ENCODE measurements at regions not wholly inside any gene's neighbourhood (a gene's known extent, or its start where the extent isn't known, plus 50 kb on each side); places are given as distances from the start of the nearest gene placed in this dataset.

DNA sequence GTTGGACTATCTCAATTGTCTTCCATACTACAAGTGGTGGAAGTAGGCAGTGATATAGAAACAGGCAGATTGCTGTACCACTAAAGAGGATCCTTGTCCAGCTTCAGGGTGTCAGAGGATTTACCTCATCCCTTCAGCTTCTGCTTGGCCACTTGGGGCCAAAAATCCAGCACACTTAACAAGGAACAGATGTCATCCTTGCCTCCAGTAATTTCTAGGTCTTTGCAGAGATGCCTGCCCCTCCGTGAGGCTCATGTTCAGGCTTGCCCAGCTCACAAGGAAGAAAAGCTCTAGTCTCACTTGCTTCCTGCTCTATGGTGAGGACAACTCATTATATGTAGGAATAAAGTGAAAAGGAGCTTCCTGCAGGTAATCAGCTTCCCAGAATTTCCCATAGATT lies 510.3 kb downstream of the EPHA3 start:
- no peaks in the 10 kb centered on the region for H3K27me3 ChIP-seq (ENCODE audit: insufficient read depth, low read depth)
- CTCF ChIA-PET, result no interaction called here

DNA sequence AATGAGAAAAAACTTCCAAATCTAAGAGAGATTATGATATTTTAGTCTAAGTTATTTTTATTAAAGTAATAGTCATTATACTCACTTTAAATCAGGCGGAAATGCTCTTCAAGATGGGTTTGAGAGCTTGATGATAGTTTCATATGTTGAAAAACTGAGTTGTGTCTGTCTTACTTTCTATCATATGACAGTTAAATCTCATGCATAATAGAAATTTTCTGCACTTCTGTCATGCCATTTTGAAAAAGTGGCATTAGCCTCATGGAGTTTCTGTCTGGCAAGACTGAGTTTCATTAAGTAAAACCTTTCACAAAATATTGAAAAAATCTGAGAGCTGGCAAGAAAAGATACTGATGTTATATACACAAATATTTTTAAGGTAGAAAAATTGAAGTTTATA lies 511.8 kb downstream of the EPHA3 start:
- Histone ChIP-seq H3K27me3 (ENCODE audit: insufficient read depth, low read depth) (no peaks in the 10 kb centered on the region), H3K36me3 (ENCODE audit: low read depth) (no peaks in the 10 kb centered on the region), H4K20me1 (ENCODE audit: insufficient read depth) (no peaks in the 10 kb centered on the region), H3K27ac (no peak overlapping the region), H3K4me2 (no peak overlapping the region), H2AFZ (no peak overlapping the region), H3F3A (ENCODE audit: insufficient read depth, low read depth) (no peaks in the 10 kb centered on the region), H3K79me2 (ENCODE audit: low read depth) (no peaks in the 10 kb centered on the region), H3K9me3 (ENCODE audit: insufficient read depth, low read depth) (no peaks in the 10 kb centered on the region), H3K9me2 (ENCODE audit: insufficient read depth) (no peaks in the 10 kb centered on the region), H3K4me3 (no peak overlapping the region), H3K4me1 (replicated peaks; ENCODE audit: insufficient read depth) (no peaks in the 10 kb centered on the region)
- BruUV-seq (replicated peaks), result no TSS peak
- CTCF ChIA-PET, result no interaction called here
- POLR2A ChIA-PET (ENCODE audit: unreplicated experiment), result no interaction called here
- no peak for DNase-seq
- intact Hi-C loops (cut with micrococcal nuclease; ENCODE audit: unreplicated experiment), result no loop called here
- TF ChIP-seq, protein P1, sequence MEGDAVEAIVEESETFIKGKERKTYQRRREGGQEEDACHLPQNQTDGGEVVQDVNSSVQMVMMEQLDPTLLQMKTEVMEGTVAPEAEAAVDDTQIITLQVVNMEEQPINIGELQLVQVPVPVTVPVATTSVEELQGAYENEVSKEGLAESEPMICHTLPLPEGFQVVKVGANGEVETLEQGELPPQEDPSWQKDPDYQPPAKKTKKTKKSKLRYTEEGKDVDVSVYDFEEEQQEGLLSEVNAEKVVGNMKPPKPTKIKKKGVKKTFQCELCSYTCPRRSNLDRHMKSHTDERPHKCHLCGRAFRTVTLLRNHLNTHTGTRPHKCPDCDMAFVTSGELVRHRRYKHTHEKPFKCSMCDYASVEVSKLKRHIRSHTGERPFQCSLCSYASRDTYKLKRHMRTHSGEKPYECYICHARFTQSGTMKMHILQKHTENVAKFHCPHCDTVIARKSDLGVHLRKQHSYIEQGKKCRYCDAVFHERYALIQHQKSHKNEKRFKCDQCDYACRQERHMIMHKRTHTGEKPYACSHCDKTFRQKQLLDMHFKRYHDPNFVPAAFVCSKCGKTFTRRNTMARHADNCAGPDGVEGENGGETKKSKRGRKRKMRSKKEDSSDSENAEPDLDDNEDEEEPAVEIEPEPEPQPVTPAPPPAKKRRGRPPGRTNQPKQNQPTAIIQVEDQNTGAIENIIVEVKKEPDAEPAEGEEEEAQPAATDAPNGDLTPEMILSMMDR (conservative IDR thresholded peaks at IDR 0.05), result no peak
- TF ChIP-seq EZH2 (IDR thresholded peaks at IDR 0.05; ENCODE audit: low read depth), result no peak

More for the DNA sequence above, 510.3 kb downstream of the EPHA3 start:
- Histone ChIP-seq H4K20me1 (ENCODE audit: insufficient read depth) (no peaks in the 10 kb centered on the region), H3K36me3 (ENCODE audit: low read depth) (no peaks in the 10 kb centered on the region), H3K27ac (no peak overlapping the region), H3F3A (ENCODE audit: insufficient read depth, low read depth) (no peaks in the 10 kb centered on the region), H2AFZ (no peak overlapping the region), H3K79me2 (ENCODE audit: low read depth) (no peaks in the 10 kb centered on the region), H3K4me3 (no peak overlapping the region), H3K4me1 (replicated peaks; ENCODE audit: insufficient read depth) (no peaks in the 10 kb centered on the region), H3K9me2 (ENCODE audit: insufficient read depth) (no peaks in the 10 kb centered on the region), H3K9me3 (ENCODE audit: insufficient read depth, low read depth) (no peaks in the 10 kb centered on the region), H3K4me2 (no peak overlapping the region)
- BruUV-seq (replicated peaks), result no TSS peak
- no peak for TF ChIP-seq EZH2 (IDR thresholded peaks at IDR 0.05; ENCODE audit: low read depth)
- TF ChIP-seq, protein P1 (conservative IDR thresholded peaks at IDR 0.05), result no peak
- intact Hi-C loops (cut with micrococcal nuclease; ENCODE audit: unreplicated experiment), result no loop called here
- POLR2A ChIA-PET (ENCODE audit: unreplicated experiment), result interaction anchor here (0.5 kb wide), 1 partner anchor 1815 kb away, joined by 3 read pairs; no protein-coding TSS in a partner anchor
- no peak for DNase-seq

DNA sequence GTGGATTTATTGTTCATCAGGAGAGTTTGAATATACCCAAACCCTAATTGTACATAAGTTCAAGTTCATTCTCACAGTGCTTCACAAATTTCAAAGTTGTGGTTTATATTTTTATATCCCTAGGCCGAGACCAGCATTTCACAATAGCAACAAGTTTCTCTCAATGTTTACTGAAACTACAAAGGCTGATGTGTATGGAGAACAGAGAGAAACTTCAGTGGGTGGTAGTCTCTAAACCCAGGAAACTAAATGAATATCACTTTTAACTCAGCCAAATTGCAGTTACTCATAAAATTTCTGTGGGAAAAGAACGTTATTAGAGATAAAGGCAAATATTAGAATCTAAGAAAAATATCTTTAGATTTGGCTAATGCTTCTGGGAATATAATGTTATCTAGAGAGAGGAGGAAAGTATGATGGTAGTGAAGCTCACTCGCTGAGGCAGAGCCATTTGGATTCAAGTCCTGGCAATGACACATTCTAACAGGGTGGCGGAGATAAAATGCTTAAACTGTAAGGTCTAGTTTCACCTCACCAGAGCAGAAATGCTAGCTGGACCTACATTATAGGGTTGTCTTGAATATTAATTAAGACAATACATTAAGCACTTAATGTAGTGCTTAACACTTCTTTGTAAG lies 514.8 kb downstream of the EPHA3 start:
- POLR2A ChIA-PET (ENCODE audit: unreplicated experiment), result no interaction called here
- TF ChIP-seq, protein P1 (conservative IDR thresholded peaks at IDR 0.05), result no peak
- TF ChIP-seq EZH2 (IDR thresholded peaks at IDR 0.05; ENCODE audit: low read depth), result no peak

More for the DNA sequence above, 514.8 kb downstream of the EPHA3 start:
- Histone ChIP-seq H3K27me3 (ENCODE audit: insufficient read depth, low read depth) (no peaks in the 10 kb centered on the region), H3K4me2 (no peak overlapping the region), H3K4me1 (replicated peaks; ENCODE audit: insufficient read depth) (no peaks in the 10 kb centered on the region), H3K9me2 (ENCODE audit: insufficient read depth) (no peaks in the 10 kb centered on the region), H3K9me3 (ENCODE audit: insufficient read depth, low read depth) (no peaks in the 10 kb centered on the region), H3K79me2 (ENCODE audit: low read depth) (no peaks in the 10 kb centered on the region), H3K27ac (no peak overlapping the region), H4K20me1 (ENCODE audit: insufficient read depth) (no peaks in the 10 kb centered on the region), H3K36me3 (ENCODE audit: low read depth) (no peaks in the 10 kb centered on the region), H3F3A (ENCODE audit: insufficient read depth, low read depth) (no peaks in the 10 kb centered on the region), H3K4me3 (no peak overlapping the region), H2AFZ (no peak overlapping the region)
- CTCF ChIA-PET, result no interaction called here
- intact Hi-C loops (cut with micrococcal nuclease; ENCODE audit: unreplicated experiment), result no loop called here
- BruUV-seq (replicated peaks), result no TSS peak
- DNase-seq, result no peak
